ENCODE measurements at regions not wholly inside any gene's neighbourhood (a gene's known extent, or its start where the extent isn't known, plus 50 kb on each side); places are given as distances from the start of the nearest gene placed in this dataset.

DNA sequence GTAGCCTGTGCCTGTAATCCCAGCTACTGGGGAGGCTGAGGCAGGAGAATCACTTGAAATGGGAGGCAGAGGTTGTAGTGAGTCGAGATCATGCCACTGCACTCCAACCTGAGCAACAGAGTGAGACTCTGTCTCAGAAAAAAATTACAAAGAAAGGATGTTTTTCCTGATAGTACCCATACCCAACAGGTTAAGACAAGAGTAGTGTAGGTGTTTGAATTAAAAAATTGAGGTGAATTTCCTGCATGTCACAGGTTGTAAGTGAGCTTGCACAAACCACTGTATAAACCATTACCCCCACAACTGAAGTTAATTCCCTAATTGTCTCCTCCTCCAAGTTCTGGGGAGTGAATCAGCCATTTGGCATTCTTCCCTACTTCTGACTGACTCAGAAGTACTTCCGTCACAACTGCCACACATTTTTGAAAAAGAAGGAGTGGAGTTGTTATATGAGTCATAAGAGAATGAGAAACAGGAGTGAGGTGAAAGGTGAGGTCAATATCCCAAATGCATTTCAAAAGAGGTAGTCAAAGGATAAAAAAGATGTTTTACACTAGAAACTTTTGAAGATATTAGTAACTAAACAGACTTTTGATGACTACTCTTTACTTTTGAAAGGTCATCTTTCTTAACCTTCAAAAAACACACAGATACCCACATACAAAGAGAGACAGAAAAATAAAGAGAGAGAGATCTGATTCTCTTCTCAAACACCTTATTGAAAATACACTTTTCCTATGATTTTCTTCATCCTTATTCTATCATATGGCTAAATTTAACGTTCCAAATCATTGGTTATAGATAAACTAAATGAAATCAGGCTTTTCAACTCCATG is 134.5 kb downstream of the BTC start:
- H3K4me3 ChIP-seq (ENCODE audit: low read depth, low read length) = no peak overlapping the region
- no peak overlapping the region for H2AFZ ChIP-seq
- no peaks in the 10 kb centered on the region for H3K36me3 ChIP-seq (ENCODE audit: control insufficient read depth, insufficient read depth, low read length)
- H3K27me3 ChIP-seq (ENCODE audit: control insufficient read depth, insufficient read depth, low read length) = no peaks in the 10 kb centered on the region
- H3K4me2 ChIP-seq (ENCODE audit: low read length) = no peak overlapping the region
- no peak overlapping the region for H3K27ac ChIP-seq
- H3K79me2 ChIP-seq = no peaks in the 10 kb centered on the region
- TF ChIP-seq, protein P1, sequence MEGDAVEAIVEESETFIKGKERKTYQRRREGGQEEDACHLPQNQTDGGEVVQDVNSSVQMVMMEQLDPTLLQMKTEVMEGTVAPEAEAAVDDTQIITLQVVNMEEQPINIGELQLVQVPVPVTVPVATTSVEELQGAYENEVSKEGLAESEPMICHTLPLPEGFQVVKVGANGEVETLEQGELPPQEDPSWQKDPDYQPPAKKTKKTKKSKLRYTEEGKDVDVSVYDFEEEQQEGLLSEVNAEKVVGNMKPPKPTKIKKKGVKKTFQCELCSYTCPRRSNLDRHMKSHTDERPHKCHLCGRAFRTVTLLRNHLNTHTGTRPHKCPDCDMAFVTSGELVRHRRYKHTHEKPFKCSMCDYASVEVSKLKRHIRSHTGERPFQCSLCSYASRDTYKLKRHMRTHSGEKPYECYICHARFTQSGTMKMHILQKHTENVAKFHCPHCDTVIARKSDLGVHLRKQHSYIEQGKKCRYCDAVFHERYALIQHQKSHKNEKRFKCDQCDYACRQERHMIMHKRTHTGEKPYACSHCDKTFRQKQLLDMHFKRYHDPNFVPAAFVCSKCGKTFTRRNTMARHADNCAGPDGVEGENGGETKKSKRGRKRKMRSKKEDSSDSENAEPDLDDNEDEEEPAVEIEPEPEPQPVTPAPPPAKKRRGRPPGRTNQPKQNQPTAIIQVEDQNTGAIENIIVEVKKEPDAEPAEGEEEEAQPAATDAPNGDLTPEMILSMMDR (IDR thresholded peaks at IDR 0.05) = no peak
- H3K9ac ChIP-seq = no peak overlapping the region
- no peaks in the 10 kb centered on the region for H3K4me1 ChIP-seq
- H3K9me3 ChIP-seq (ENCODE audit: control insufficient read depth, low read length) = no peaks in the 10 kb centered on the region

DNA sequence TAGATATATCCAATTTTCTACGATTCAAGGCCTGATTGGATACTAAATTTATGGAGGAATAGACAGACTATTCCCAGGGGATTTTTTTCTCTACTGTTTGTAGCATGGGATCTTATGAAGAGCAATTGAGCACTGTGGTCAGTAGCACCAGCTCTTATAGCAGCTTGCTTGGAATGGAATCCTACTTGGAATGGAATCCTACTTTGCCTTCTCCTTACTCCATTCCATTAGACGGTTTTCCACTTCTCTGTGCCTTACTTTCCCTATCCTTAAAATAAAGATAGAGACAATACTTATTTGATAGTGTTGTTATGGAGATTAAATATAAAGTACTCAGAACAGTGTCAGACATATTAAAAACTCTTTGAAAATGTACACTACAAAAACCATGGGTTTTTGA is 133.5 kb downstream of the BTC start:
- Histone ChIP-seq H3K27ac (no peak overlapping the region), H3K4me1 (no peaks in the 10 kb centered on the region), H3K36me3 (ENCODE audit: control insufficient read depth, insufficient read depth, low read length) (no peaks in the 10 kb centered on the region), H3K4me3 (ENCODE audit: low read depth, low read length) (no peak overlapping the region), H3K9ac (no peak overlapping the region), H3K4me2 (ENCODE audit: low read length) (no peak overlapping the region), H3K27me3 (ENCODE audit: control insufficient read depth, insufficient read depth, low read length) (no peaks in the 10 kb centered on the region), H2AFZ (no peak overlapping the region), H3K9me3 (ENCODE audit: control insufficient read depth, low read length) (no peaks in the 10 kb centered on the region), H3K79me2 (no peaks in the 10 kb centered on the region)
- TF ChIP-seq, protein P1 (IDR thresholded peaks at IDR 0.05) = no peak

DNA sequence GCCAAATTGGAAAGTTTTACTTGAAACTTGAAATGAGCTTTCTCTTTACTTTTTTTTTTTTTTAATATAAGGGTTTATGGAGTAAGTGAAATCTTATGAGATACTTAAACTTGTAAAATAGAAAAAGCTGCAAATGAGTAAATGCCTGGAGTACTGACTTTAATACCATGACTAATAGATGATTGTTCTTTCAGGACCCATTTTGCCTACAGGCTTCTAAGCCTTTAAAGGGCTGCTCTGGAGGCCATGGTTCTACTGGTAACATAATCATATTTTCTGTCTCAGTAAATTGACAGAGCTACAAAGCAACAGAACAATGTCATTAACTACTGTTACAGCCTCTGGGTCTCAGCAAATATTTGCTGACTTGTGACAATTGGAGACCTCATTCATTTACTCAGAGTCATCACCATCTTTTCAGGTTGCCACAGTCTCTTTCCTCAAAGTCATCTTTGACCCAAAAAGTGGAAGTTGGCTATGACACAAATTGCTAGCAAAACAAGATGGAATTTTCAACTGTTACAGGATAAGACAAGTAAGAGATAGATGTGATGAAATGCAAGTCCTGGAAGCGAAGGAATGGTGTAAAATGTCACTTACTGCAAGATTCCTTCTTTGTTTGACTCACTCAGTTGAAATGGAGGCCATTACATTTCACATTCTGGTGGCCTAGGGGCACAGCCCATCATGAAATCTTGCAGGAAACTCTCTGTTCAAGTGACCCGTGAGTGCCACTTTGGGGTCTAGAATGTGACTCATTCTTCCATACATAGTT is 132.7 kb downstream of the BTC start:
- Histone ChIP-seq H3K9me3 (ENCODE audit: control insufficient read depth, low read length) (no peaks in the 10 kb centered on the region), H3K27me3 (ENCODE audit: control insufficient read depth, insufficient read depth, low read length) (no peaks in the 10 kb centered on the region), H3K36me3 (ENCODE audit: control insufficient read depth, insufficient read depth, low read length) (no peaks in the 10 kb centered on the region), H3K9ac (no peak overlapping the region), H3K4me3 (ENCODE audit: low read depth, low read length) (no peak overlapping the region), H3K4me2 (ENCODE audit: low read length) (no peak overlapping the region), H3K4me1 (no peaks in the 10 kb centered on the region), H3K79me2 (no peaks in the 10 kb centered on the region), H3K27ac (no peak overlapping the region), H2AFZ (no peak overlapping the region)
- TF ChIP-seq, protein P1 (IDR thresholded peaks at IDR 0.05) = no peak

DNA sequence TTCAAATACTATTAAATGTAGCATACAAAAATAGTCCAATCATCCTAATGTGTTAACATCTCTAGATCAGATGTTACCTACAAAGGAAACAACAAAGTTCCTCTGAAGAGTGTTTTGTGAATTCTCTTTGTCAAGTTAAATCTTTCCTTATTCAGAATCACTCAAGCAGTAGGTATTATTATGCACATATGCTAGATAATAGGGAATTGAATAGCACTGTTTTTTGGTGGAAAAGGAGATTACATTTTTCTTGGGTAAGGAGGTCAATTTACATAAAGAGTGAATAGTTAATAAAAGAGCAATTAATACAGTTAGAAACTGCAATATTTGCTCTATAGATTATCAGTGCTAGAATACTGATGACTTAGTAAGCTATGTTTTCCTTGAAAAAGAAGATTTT is 130.7 kb downstream of the BTC start:
- no peak overlapping the region for H2AFZ ChIP-seq
- H3K4me2 ChIP-seq (ENCODE audit: low read length) = no peak overlapping the region
- TF ChIP-seq, protein P1 (IDR thresholded peaks at IDR 0.05) = no peak
- H3K27me3 ChIP-seq (ENCODE audit: control insufficient read depth, insufficient read depth, low read length) = no peaks in the 10 kb centered on the region
- no peak overlapping the region for H3K4me3 ChIP-seq (ENCODE audit: low read depth, low read length)
- no peaks in the 10 kb centered on the region for H3K36me3 ChIP-seq (ENCODE audit: control insufficient read depth, insufficient read depth, low read length)
- no peak overlapping the region for H3K27ac ChIP-seq
- no peaks in the 10 kb centered on the region for H3K79me2 ChIP-seq
- no peaks in the 10 kb centered on the region for H3K9me3 ChIP-seq (ENCODE audit: control insufficient read depth, low read length)
- H3K9ac ChIP-seq = no peak overlapping the region
- no peaks in the 10 kb centered on the region for H3K4me1 ChIP-seq
